ENCODE measurements at regions not wholly inside any gene's neighbourhood (a gene's known extent, or its start where the extent isn't known, plus 50 kb on each side); places are given as distances from the start of the nearest gene placed in this dataset.

- DNase-seq, result no peak
Measured at GRCh38 chr16:82567175-82567574, 59.6 kb upstream of the CDH13 start.

- DNase-seq, result no peak
Measured at GRCh38 chr16:82563401-82563800, 63.4 kb upstream of the CDH13 start.

- no peak for DNase-seq
Measured at GRCh38 chr16:82562183-82562683, 64.5 kb upstream of the CDH13 start.

- DNase-seq, result no peak
Measured at GRCh38 chr16:82560805-82561325, 65.9 kb upstream of the CDH13 start.

GRCh38 chr16:82544378-82545160 lies 82.2 kb upstream of the CDH13 start:
- no peak for DNase-seq

GRCh38 chr16:82542714-82543113 lies 84.1 kb upstream of the CDH13 start:
- no peak for DNase-seq

GRCh38 chr16:82541103-82541502 lies 85.7 kb upstream of the CDH13 start:
- no peak for DNase-seq

GRCh38 chr16:82535764-82536163 lies 91.0 kb upstream of the CDH13 start:
- DNase-seq, result no peak

GRCh38 chr16:82535262-82535661 lies 91.5 kb upstream of the CDH13 start:
- DNase-seq, result no peak

- DNase-seq, result no peak
Measured at GRCh38 chr16:82533189-82533588, 93.6 kb upstream of the CDH13 start.

- DNase-seq, result no peak
Measured at GRCh38 chr16:82530883-82531282, 95.9 kb upstream of the CDH13 start.

- no peak for DNase-seq
Measured at GRCh38 chr16:82527101-82527500, 99.7 kb upstream of the CDH13 start.

- DNase-seq, result no peak
Measured at GRCh38 chr16:82524976-82525375, 101.8 kb upstream of the CDH13 start.

- no peak for DNase-seq
Measured at GRCh38 chr16:82523815-82524214, 103.0 kb upstream of the CDH13 start.

GRCh38 chr16:82522026-82522425 lies 104.7 kb upstream of the CDH13 start:
- DNase-seq, result no peak

- no peak for DNase-seq
Measured at GRCh38 chr16:82518811-82519210, 108.0 kb upstream of the CDH13 start.

- no peak for DNase-seq
Measured at GRCh38 chr16:82514262-82514661, 112.5 kb upstream of the CDH13 start.

- no peak for DNase-seq
Measured at GRCh38 chr16:82510789-82511305, 115.9 kb upstream of the CDH13 start.

- no peak for DNase-seq
Measured at GRCh38 chr16:82509691-82510430, 116.9 kb upstream of the CDH13 start.

GRCh38 chr16:82506692-82507670 lies 119.8 kb upstream of the CDH13 start:
- no peak for DNase-seq

GRCh38 chr16:82504836-82505235 lies 121.9 kb upstream of the CDH13 start:
- no peak for DNase-seq

GRCh38 chr16:82499302-82499701 lies 127.5 kb upstream of the CDH13 start:
- DNase-seq, result no peak

- DNase-seq, result no peak
Measured at GRCh38 chr16:82497139-82497538, 129.6 kb upstream of the CDH13 start.

Data from NCI-H2227 treated with DMSO at 0.1 percent for 48 hours (cell line).